ENCODE measurements at regions not wholly inside any gene's neighbourhood (a gene's known extent, or its start where the extent isn't known, plus 50 kb on each side); places are given as distances from the start of the nearest gene placed in this dataset.

- TF ChIP-seq ZNF281 (CRISPR knock-in tag; IDR thresholded peaks at IDR 0.05) (no peak), ESRRA (CRISPR knock-in tag; IDR thresholded peaks at IDR 0.05; ENCODE audit: borderline replicate concordance) (no peak), ERG (CRISPR knock-in tag; IDR thresholded peaks at IDR 0.05) (no peak), FOXJ3 (CRISPR knock-in tag; IDR thresholded peaks at IDR 0.05; ENCODE audit: borderline replicate concordance) (no peak), ZBTB21 (CRISPR knock-in tag; IDR thresholded peaks at IDR 0.05; ENCODE audit: borderline replicate concordance) (no peak), IRF1 (CRISPR knock-in tag; IDR thresholded peaks at IDR 0.05) (no peak), ZNF317 (CRISPR knock-in tag; IDR thresholded peaks at IDR 0.05; ENCODE audit: borderline replicate concordance, low read depth) (no peak), ZNF219 (CRISPR knock-in tag; IDR thresholded peaks at IDR 0.05; ENCODE audit: borderline replicate concordance) (no peak), ATF2 (CRISPR knock-in tag; IDR thresholded peaks at IDR 0.05; ENCODE audit: borderline replicate concordance, low read depth) (no peak), SMAD3 (CRISPR knock-in tag; IDR thresholded peaks at IDR 0.05; ENCODE audit: borderline replicate concordance) (no peak), HMGA2 (CRISPR knock-in tag; IDR thresholded peaks at IDR 0.05) (no peak)
Measured at GRCh38 chr12:76707772-76708171, 56.1 kb upstream of the ZDHHC17 start (continued).

- Mint-ChIP-seq H3K27ac (no peak overlapping the region), H3K4me1 (peaks cover 8% of the 10 kb centered on the region), H3K27me3 (ENCODE audit: low read depth) (no peaks in the 10 kb centered on the region), H3K36me3 (no peaks in the 10 kb centered on the region), H3K4me3 (no peak overlapping the region), H3K9me3 (no peaks in the 10 kb centered on the region)
- DNase-seq (ENCODE audit: low spot score): no peak
- ChIA-PET CTCF (no interaction called here), POLR2A (no interaction called here)
- no peak for ATAC-seq
- TF ChIP-seq ZNF425 (CRISPR knock-in tag; conservative IDR thresholded peaks at IDR 0.05) (no peak), FOXK1 (CRISPR knock-in tag; IDR thresholded peaks at IDR 0.05) (no peak), SMAD4 (CRISPR knock-in tag; IDR thresholded peaks at IDR 0.05) (no peak), IRF2 (CRISPR knock-in tag; IDR thresholded peaks at IDR 0.05; ENCODE audit: borderline replicate concordance, low read depth) (no peak), ZNF671 (CRISPR knock-in tag; IDR thresholded peaks at IDR 0.05) (no peak), ETV6 (CRISPR knock-in tag; IDR thresholded peaks at IDR 0.05) (no peak), TEAD4 (CRISPR knock-in tag; IDR thresholded peaks at IDR 0.05) (no peak), MYBL2 (CRISPR knock-in tag; IDR thresholded peaks at IDR 0.05) (no peak), ERG (CRISPR knock-in tag; IDR thresholded peaks at IDR 0.05) (no peak), TCF7 (CRISPR knock-in tag; IDR thresholded peaks at IDR 0.05; ENCODE audit: low read depth) (no peak), MLX (CRISPR knock-in tag; IDR thresholded peaks at IDR 0.05) (no peak), ZNF281 (CRISPR knock-in tag; IDR thresholded peaks at IDR 0.05) (no peak), PREB (CRISPR knock-in tag; IDR thresholded peaks at IDR 0.05; ENCODE audit: borderline replicate concordance) (no peak)
Measured at GRCh38 chr12:76708296-76708695, 55.6 kb upstream of the ZDHHC17 start.
